HG03196 (cell line): ENCODE measurements at regions not wholly inside any gene's neighbourhood (a gene's known extent, or its start where the extent isn't known, plus 50 kb on each side); places are given as distances from the start of the nearest gene placed in this dataset.

Experiments used
- ATAC-seq: cut with Tn5 transposase; IDR thresholded peaks from one replicate; pipeline ENCODE4 v1.9.1; 2021; ENCODE audit not compliant: unreplicated experiment

GRCh38 chr7:10799475-10799874, 174.2 kb upstream of the PHF14 start:
- ATAC-seq, result no peak

- ATAC-seq, result no peak
Observed at GRCh38 chr7:10802011-10802410, 171.7 kb upstream of the PHF14 start.

- ATAC-seq, result no peak
Observed at GRCh38 chr7:10802526-10802925, 171.1 kb upstream of the PHF14 start.

- no peak for ATAC-seq
Observed at GRCh38 chr7:10803720-10804119, 170.0 kb upstream of the PHF14 start.

- no peak for ATAC-seq
Observed at GRCh38 chr7:10804770-10805169, 168.9 kb upstream of the PHF14 start.

GRCh38 chr7:10815546-10815945, 158.1 kb upstream of the PHF14 start:
- ATAC-seq, result no peak

- ATAC-seq, result no peak
Observed at GRCh38 chr7:10821156-10821555, 152.5 kb upstream of the PHF14 start.

- ATAC-seq, result no peak
Observed at GRCh38 chr7:10824154-10824553, 149.5 kb upstream of the PHF14 start.

GRCh38 chr7:10838228-10838627, 135.4 kb upstream of the PHF14 start:
- no peak for ATAC-seq

GRCh38 chr7:10845225-10845624, 128.4 kb upstream of the PHF14 start:
- ATAC-seq, result no peak

GRCh38 chr7:10855583-10855982, 118.1 kb upstream of the PHF14 start:
- ATAC-seq, result no peak

- ATAC-seq, result no peak
Observed at GRCh38 chr7:10860516-10860915, 113.2 kb upstream of the PHF14 start.

GRCh38 chr7:10863476-10863875, 110.2 kb upstream of the PHF14 start:
- ATAC-seq, result no peak

GRCh38 chr7:10874666-10875065, 99.0 kb upstream of the PHF14 start:
- no peak for ATAC-seq

GRCh38 chr7:10875080-10875479, 98.6 kb upstream of the PHF14 start:
- no peak for ATAC-seq

- ATAC-seq, result peak; percentile 20
Observed at GRCh38 chr7:10888861-10889260, 84.8 kb upstream of the PHF14 start.

- ATAC-seq, result peak; percentile 90
Observed at GRCh38 chr7:10889266-10889898, 84.3 kb upstream of the PHF14 start.

GRCh38 chr7:10908600-10908999, 65.1 kb upstream of the PHF14 start:
- no peak for ATAC-seq

GRCh38 chr7:10910447-10910846, 63.2 kb upstream of the PHF14 start:
- no peak for ATAC-seq

GRCh38 chr7:10912077-10912476, 61.6 kb upstream of the PHF14 start:
- no peak for ATAC-seq

- no peak for ATAC-seq
Observed at GRCh38 chr7:10913457-10913856, 60.2 kb upstream of the PHF14 start.

GRCh38 chr7:10918093-10918590, 55.5 kb upstream of the PHF14 start:
- ATAC-seq, result no peak

GRCh38 chr7:10919923-10920322, 53.7 kb upstream of the PHF14 start:
- no peak for ATAC-seq
